Liver (tissue), 3 donors: ENCODE measurements at regions not wholly inside any gene's neighbourhood (a gene's known extent, or its start where the extent isn't known, plus 50 kb on each side); places are given as distances from the start of the nearest gene placed in this dataset.

ENCODE experiments used
- CTCF ChIP-seq: fragments of 150-350 bp; IDR thresholded peaks from 2 replicates; pipeline ENCODE4 v1.5.1; 2017; ENCODE audit warnings: improper control_type of control experiment, low read depth, low read length; ENCODE audit not compliant: missing input control
- EGR1 ChIP-seq, 2 donors: IDR thresholded peaks; 2 replicates each; pipeline ENCODE4 v1.6.1; 2016 to 2018; ENCODE audit warnings: antibody characterized with exemption in 2 of 2, low read depth in 2 of 2
- GABPA ChIP-seq, 2 donors: IDR thresholded peaks in 1 of 2; conservative IDR thresholded peaks in 1 of 2; 2 replicates each; pipeline ENCODE4 v1.6.1; 2016; ENCODE audit warnings: antibody characterized with exemption in 2 of 2, mild to moderate bottlenecking in 1 of 2, moderate library complexity in 1 of 2
- HNF4A ChIP-seq, 2 donors: conservative IDR thresholded peaks; 2 replicates each; pipeline ENCODE4 v1.6.1; 2016; ENCODE audit warnings: antibody characterized with exemption in 2 of 2, mild to moderate bottlenecking in 2 of 2
- RXRA ChIP-seq, 2 donors: IDR thresholded peaks; 2 replicates each; pipeline ENCODE4 v1.6.1; 2017 to 2018; ENCODE audit warnings: antibody characterized with exemption in 2 of 2, mild to moderate bottlenecking in 1 of 2
- SP1 ChIP-seq: IDR thresholded peaks from 2 replicates; pipeline ENCODE4 v1.6.1; 2018; ENCODE audit warnings: antibody characterized with exemption, mild to moderate bottlenecking
- donor health status: healthy.
- donor health status: healthy.

- TF ChIP-seq CTCF = no peak
- TF ChIP-seq EGR1 (IDR thresholded peaks at IDR 0.05; ENCODE audit: low read depth in 2 of 2) = no peak
- TF ChIP-seq SP1 = no peak
- no peak for TF ChIP-seq HNF4A (conservative IDR thresholded peaks at IDR 0.05)
- no peak for TF ChIP-seq RXRA (IDR thresholded peaks at IDR 0.05)
- no peak for TF ChIP-seq GABPA (IDR thresholded peaks at IDR 0.05 in 1 of 2, conservative IDR thresholded peaks at IDR 0.05 in 1 of 2)
Observed at GRCh38 chr6:63441266-63441956, 121.6 kb upstream of the LGSN start.
